Uterus (tissue), 3 donors: ENCODE measurements at regions not wholly inside any gene's neighbourhood (a gene's known extent, or its start where the extent isn't known, plus 50 kb on each side); places are given as distances from the start of the nearest gene placed in this dataset.

Experiments used
- DNase-seq, 2 donors: peaks; one replicate each; pipeline ENCODE4 v3.0.0-alpha.2; 2019 to 2020
- H3K27ac ChIP-seq, 2 donors: fragments of 200-600 bp; sonication (generic); 1 replicate in 1 of 2; 2 replicates in 1 of 2; pipeline ENCODE4 v1.5.1; 2016 to 2018
- H3K27me3 ChIP-seq, 2 donors: fragments of 200-600 bp; sonication (generic); one replicate each; pipeline ENCODE4 v1.5.1; 2018 to 2019; ENCODE audit warnings: control low read depth in 1 of 2
- H3K36me3 ChIP-seq, 2 donors: fragments of 200-600 bp; sonication (generic); one replicate each; pipeline ENCODE4 v1.5.1; 2019; ENCODE audit warnings: control low read depth in 1 of 2
- H3K4me1 ChIP-seq, 2 donors: fragments of 200-600 bp; sonication (generic); one replicate each; pipeline ENCODE4 v1.5.1; 2018 to 2019; ENCODE audit warnings: control low read depth in 1 of 2
- H3K4me3 ChIP-seq, 2 donors: fragments of 200-600 bp; sonication (generic); 1 replicate in 1 of 2; 2 replicates in 1 of 2; pipeline ENCODE4 v1.5.1; 2018 to 2019; ENCODE audit warnings: mild to moderate bottlenecking in 1 of 2
- H3K9me3 ChIP-seq, 2 donors: fragments of 200-600 bp; sonication (generic); one replicate each; pipeline ENCODE4 v1.5.1; 2019; ENCODE audit warnings: control low read depth in 1 of 2
- CTCF ChIP-seq, 4 experiments: fragments of 200-600 bp in 2 of 4; fragments of 450-650 bp in 2 of 4; sonication (generic) in 2 of 4; IDR thresholded peaks; one replicate each; pipeline ENCODE4 v1.5.1; 2016 to 2019; ENCODE audit warnings: antibody characterized with exemption in 4 of 4, mild to moderate bottlenecking in 2 of 4, moderate library complexity in 1 of 4
- POLR2A ChIP-seq, 2 donors: fragments of 450-650 bp; IDR thresholded peaks; one replicate each; pipeline ENCODE4 v1.6.1; 2016; ENCODE audit warnings: antibody characterized with exemption in 2 of 2, mild to moderate bottlenecking in 1 of 2, moderate library complexity in 1 of 2
- intact Hi-C: fragments of 100-400 bp; cut with DNase I; formaldehyde crosslinking; loops from one replicate; pipeline ENCODE4 v1.15.1; 2023; ENCODE audit warnings: low total_unique reads
- donor health status: DM: yes; HTN: yes; CAD: no.

GRCh38 chr3:181417748-181418147, 294.0 kb upstream of the SOX2 start:
- no peak overlapping the region for H3K27ac ChIP-seq
- intact Hi-C loops, result loop anchor here (5.0 kb wide), 1 partner anchor 815 kb away; no protein-coding TSS in a partner anchor
- H3K27me3 ChIP-seq, result no peaks in the 10 kb centered on the region
- no peak for TF ChIP-seq POLR2A (IDR thresholded peaks at IDR 0.05)
- no peak for TF ChIP-seq CTCF (IDR thresholded peaks at IDR 0.05)
- no peaks in the 10 kb centered on the region for H3K36me3 ChIP-seq
- no peaks in the 10 kb centered on the region for H3K4me1 ChIP-seq
- no peaks in the 10 kb centered on the region for H3K9me3 ChIP-seq
- no peak for DNase-seq
- H3K4me3 ChIP-seq, result no peak overlapping the region

- Histone ChIP-seq H3K9me3 (no peaks in the 10 kb centered on the region), H3K36me3 (no peaks in the 10 kb centered on the region), H3K27ac (no peak overlapping the region), H3K27me3 (no peaks in the 10 kb centered on the region), H3K4me3 (no peak overlapping the region), H3K4me1 (no peaks in the 10 kb centered on the region)
- DNase-seq, result no peak
- TF ChIP-seq CTCF (IDR thresholded peaks at IDR 0.05), result no peak
- no peak for TF ChIP-seq POLR2A (IDR thresholded peaks at IDR 0.05)
- intact Hi-C loops, result no loop called here
Observed at GRCh38 chr3:181410870-181411269, 300.9 kb upstream of the SOX2 start.

GRCh38 chr3:181403876-181404660, 307.7 kb upstream of the SOX2 start:
- H3K36me3 ChIP-seq, result no peaks in the 10 kb centered on the region
- DNase-seq, result no peak
- no peak overlapping the region for H3K4me3 ChIP-seq

GRCh38 chr3:181402347-181402746, 309.4 kb upstream of the SOX2 start:
- intact Hi-C loops, result no loop called here
- no peak for DNase-seq
- no peak for TF ChIP-seq CTCF (IDR thresholded peaks at IDR 0.05)
- TF ChIP-seq POLR2A (IDR thresholded peaks at IDR 0.05), result no peak
- Histone ChIP-seq H3K27me3 (no peaks in the 10 kb centered on the region), H3K27ac (no peak overlapping the region), H3K36me3 (no peaks in the 10 kb centered on the region), H3K4me3 (no peak overlapping the region), H3K4me1 (no peaks in the 10 kb centered on the region), H3K9me3 (no peaks in the 10 kb centered on the region)

More at GRCh38 chr3:181403876-181404660, 307.7 kb upstream of the SOX2 start:
- TF ChIP-seq POLR2A (IDR thresholded peaks at IDR 0.05), result no peak
- TF ChIP-seq CTCF (IDR thresholded peaks at IDR 0.05), result no peak
- no peak overlapping the region for H3K27ac ChIP-seq
- no peaks in the 10 kb centered on the region for H3K27me3 ChIP-seq
- no peaks in the 10 kb centered on the region for H3K4me1 ChIP-seq
- H3K9me3 ChIP-seq, result no peaks in the 10 kb centered on the region
- intact Hi-C loops, result no loop called here

GRCh38 chr3:181384970-181385369, 326.8 kb upstream of the SOX2 start:
- intact Hi-C loops, result no loop called here
- Histone ChIP-seq H3K27ac (no peak overlapping the region), H3K4me1 (no peaks in the 10 kb centered on the region), H3K4me3 (no peak overlapping the region), H3K9me3 (no peaks in the 10 kb centered on the region), H3K36me3 (no peaks in the 10 kb centered on the region), H3K27me3 (no peaks in the 10 kb centered on the region)
- no peak for DNase-seq
- no peak for TF ChIP-seq CTCF (IDR thresholded peaks at IDR 0.05)
